ENCODE measurements at regions not wholly inside any gene's neighbourhood (a gene's known extent, or its start where the extent isn't known, plus 50 kb on each side); places are given as distances from the start of the nearest gene placed in this dataset.

DNA sequence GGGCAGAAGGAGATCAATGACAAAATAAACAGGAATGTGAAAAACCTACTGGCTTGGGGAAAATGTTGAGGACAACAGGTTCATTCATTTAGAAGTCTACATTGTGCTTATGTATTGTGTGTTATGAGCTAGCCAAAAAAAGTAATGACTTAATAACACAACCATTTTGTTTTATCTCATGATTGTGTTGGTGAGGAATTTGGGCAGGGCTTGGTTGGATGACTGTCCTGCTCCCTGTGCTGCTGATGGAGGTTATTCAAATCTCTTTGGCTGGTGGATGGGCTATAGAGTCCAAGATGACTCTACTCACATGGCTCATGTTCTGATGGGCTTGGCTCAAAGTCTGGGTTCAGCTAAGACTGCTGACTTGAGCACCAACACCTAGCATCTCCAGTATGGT, 116.3 kb downstream of the HS3ST1 start:
- TF ChIP-seq EP300 (IDR thresholded peaks at IDR 0.05), result no peak
- TF ChIP-seq, protein P1, sequence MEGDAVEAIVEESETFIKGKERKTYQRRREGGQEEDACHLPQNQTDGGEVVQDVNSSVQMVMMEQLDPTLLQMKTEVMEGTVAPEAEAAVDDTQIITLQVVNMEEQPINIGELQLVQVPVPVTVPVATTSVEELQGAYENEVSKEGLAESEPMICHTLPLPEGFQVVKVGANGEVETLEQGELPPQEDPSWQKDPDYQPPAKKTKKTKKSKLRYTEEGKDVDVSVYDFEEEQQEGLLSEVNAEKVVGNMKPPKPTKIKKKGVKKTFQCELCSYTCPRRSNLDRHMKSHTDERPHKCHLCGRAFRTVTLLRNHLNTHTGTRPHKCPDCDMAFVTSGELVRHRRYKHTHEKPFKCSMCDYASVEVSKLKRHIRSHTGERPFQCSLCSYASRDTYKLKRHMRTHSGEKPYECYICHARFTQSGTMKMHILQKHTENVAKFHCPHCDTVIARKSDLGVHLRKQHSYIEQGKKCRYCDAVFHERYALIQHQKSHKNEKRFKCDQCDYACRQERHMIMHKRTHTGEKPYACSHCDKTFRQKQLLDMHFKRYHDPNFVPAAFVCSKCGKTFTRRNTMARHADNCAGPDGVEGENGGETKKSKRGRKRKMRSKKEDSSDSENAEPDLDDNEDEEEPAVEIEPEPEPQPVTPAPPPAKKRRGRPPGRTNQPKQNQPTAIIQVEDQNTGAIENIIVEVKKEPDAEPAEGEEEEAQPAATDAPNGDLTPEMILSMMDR (IDR thresholded peaks at IDR 0.05), result no peak
- no peak for TF ChIP-seq POLR2A (IDR thresholded peaks at IDR 0.05)
- TF ChIP-seq POLR2AphosphoS5 (IDR thresholded peaks at IDR 0.05), result no peak

All from upper lobe of left lung (tissue), 4 donors.